ENCODE measurements at regions not wholly inside any gene's neighbourhood (a gene's known extent, or its start where the extent isn't known, plus 50 kb on each side); places are given as distances from the start of the nearest gene placed in this dataset.

- H3K27ac Mint-ChIP-seq, result no peak overlapping the region
- POLR2A ChIA-PET, result no interaction called here
Measured at GRCh38 chr5:159442206-159442850, 112.0 kb upstream of the IL12B start.

GRCh38 chr5:159444441-159445082, 114.3 kb upstream of the IL12B start:
- Mint-ChIP-seq H3K27ac (no peak overlapping the region), H3K27me3 (peaks cover 15% of the 10 kb centered on the region), H3K36me3 (ENCODE audit: low read depth) (no peaks in the 10 kb centered on the region), H3K4me3 (no peak overlapping the region), H3K4me1 (no peaks in the 10 kb centered on the region), H3K9me3 (ENCODE audit: low read depth) (no peaks in the 10 kb centered on the region)
- no peak for DNase-seq
- peak; percentile 58 for ATAC-seq
- intact Hi-C loops (cut with DNase I, micrococcal nuclease), result loop anchor here (1.0 to 10.0 kb wide), 6 partner anchors 70 to 950 kb away; partner anchors contain the start of gene ADRA1B (in 2 of the 2)
- ChIA-PET CTCF (interaction anchor here (1.0 to 2.1 kb wide), 9 partner anchors 12 to 578 kb away, joined by 3 to 12 read pairs (median 4); no protein-coding TSS in a partner anchor), POLR2A (interaction anchor here (0.7 kb wide), 1 partner anchor 17 kb away, joined by 3 read pairs; no protein-coding TSS in a partner anchor)

More at GRCh38 chr5:159442206-159442850, 112.0 kb upstream of the IL12B start:
- ATAC-seq, result no peak
- H3K4me1 Mint-ChIP-seq, result no peaks in the 10 kb centered on the region
- H3K36me3 Mint-ChIP-seq (ENCODE audit: low read depth), result no peaks in the 10 kb centered on the region
- intact Hi-C loops (cut with DNase I, micrococcal nuclease), result loop anchor here in 1 of 2 experiments (10.0 kb wide), 1 partner anchor 952 kb away; no protein-coding TSS in a partner anchor
- peaks cover 7% of the 10 kb centered on the region for H3K27me3 Mint-ChIP-seq
- no peak overlapping the region for H3K4me3 Mint-ChIP-seq
- no peaks in the 10 kb centered on the region for H3K9me3 Mint-ChIP-seq (ENCODE audit: low read depth)
- DNase-seq, result no peak
- CTCF ChIA-PET, result interaction anchor here (1.0 to 1.4 kb wide), 6 partner anchors 9 to 156 kb away, joined by 3 to 6 read pairs (median 3); no protein-coding TSS in a partner anchor

GRCh38 chr5:159447116-159447515, 116.8 kb upstream of the IL12B start:
- intact Hi-C loops (cut with DNase I, micrococcal nuclease), result loop anchor here in 1 of 2 experiments (10.0 kb wide), 1 partner anchor 948 kb away; no protein-coding TSS in a partner anchor
- Mint-ChIP-seq H3K27me3 (peaks cover 22% of the 10 kb centered on the region), H3K9me3 (ENCODE audit: low read depth) (no peaks in the 10 kb centered on the region), H3K4me3 (no peak overlapping the region), H3K27ac (no peak overlapping the region), H3K4me1 (peaks cover 2% of the 10 kb centered on the region), H3K36me3 (ENCODE audit: low read depth) (no peaks in the 10 kb centered on the region)
- ATAC-seq, result no peak
- POLR2A ChIA-PET, result no interaction called here
- CTCF ChIA-PET, result interaction anchor here (0.7 to 1.4 kb wide), 2 partner anchors 9 to 12 kb away, joined by 3 to 5 read pairs; no protein-coding TSS in a partner anchor
- DNase-seq, result no peak

- peaks cover 2% of the 10 kb centered on the region for H3K4me1 Mint-ChIP-seq
- no peaks in the 10 kb centered on the region for H3K36me3 Mint-ChIP-seq (ENCODE audit: low read depth)
- no peak for DNase-seq
- no peaks in the 10 kb centered on the region for H3K9me3 Mint-ChIP-seq (ENCODE audit: low read depth)
- CTCF ChIA-PET, result interaction anchor here (1.4 kb wide), 1 partner anchor 14 kb away, joined by 5 read pairs; no protein-coding TSS in a partner anchor
- ATAC-seq, result no peak
- no peak overlapping the region for H3K4me3 Mint-ChIP-seq
- POLR2A ChIA-PET, result no interaction called here
- intact Hi-C loops (cut with DNase I, micrococcal nuclease), result loop anchor here in 1 of 2 experiments (10.0 kb wide), 1 partner anchor 946 kb away; no protein-coding TSS in a partner anchor
- H3K27me3 Mint-ChIP-seq, result peaks cover 38% of the 10 kb centered on the region
- no peak overlapping the region for H3K27ac Mint-ChIP-seq
Measured at GRCh38 chr5:159448841-159449407, 118.6 kb upstream of the IL12B start.

- no peak overlapping the region for H3K27ac Mint-ChIP-seq
- intact Hi-C loops (cut with DNase I, micrococcal nuclease), result loop anchor here in 1 of 2 experiments (10.0 kb wide), 1 partner anchor 945 kb away; no protein-coding TSS in a partner anchor
- H3K4me3 Mint-ChIP-seq, result no peak overlapping the region
- H3K4me1 Mint-ChIP-seq, result peaks cover 2% of the 10 kb centered on the region
- ChIA-PET POLR2A (no interaction called here), CTCF (interaction anchor here (1.0 to 2.1 kb wide), 2 partner anchors 43 to 118 kb away, joined by 3 to 6 read pairs; no protein-coding TSS in a partner anchor)
- no peaks in the 10 kb centered on the region for H3K9me3 Mint-ChIP-seq (ENCODE audit: low read depth)
- no peak for ATAC-seq
- DNase-seq, result no peak
- no peaks in the 10 kb centered on the region for H3K36me3 Mint-ChIP-seq (ENCODE audit: low read depth)
- peaks cover 43% of the 10 kb centered on the region for H3K27me3 Mint-ChIP-seq
Measured at GRCh38 chr5:159449925-159450324, 119.6 kb upstream of the IL12B start.

GRCh38 chr5:159450417-159450816, 120.1 kb upstream of the IL12B start:
- POLR2A ChIA-PET, result no interaction called here

GRCh38 chr5:159451197-159452052, 121.1 kb upstream of the IL12B start:
- no peak for DNase-seq
- peaks cover 10% of the 10 kb centered on the region for H3K4me1 Mint-ChIP-seq
- peak; percentile 47 for ATAC-seq
- H3K4me3 Mint-ChIP-seq, result no peak overlapping the region
- no peak overlapping the region for H3K27ac Mint-ChIP-seq
- peaks cover 49% of the 10 kb centered on the region for H3K27me3 Mint-ChIP-seq
- ChIA-PET CTCF (interaction anchor here (0.5 to 2.1 kb wide), 9 partner anchors 10 to 573 kb away, joined by 3 to 6 read pairs (median 3); no protein-coding TSS in a partner anchor), POLR2A (no interaction called here)
- intact Hi-C loops (cut with DNase I, micrococcal nuclease), result no loop called here
- no peaks in the 10 kb centered on the region for H3K36me3 Mint-ChIP-seq (ENCODE audit: low read depth)
- H3K9me3 Mint-ChIP-seq (ENCODE audit: low read depth), result no peaks in the 10 kb centered on the region

More at GRCh38 chr5:159450417-159450816, 120.1 kb upstream of the IL12B start:
- ATAC-seq, result no peak
- DNase-seq, result no peak
- no peaks in the 10 kb centered on the region for H3K9me3 Mint-ChIP-seq (ENCODE audit: low read depth)
- peaks cover 44% of the 10 kb centered on the region for H3K27me3 Mint-ChIP-seq
- CTCF ChIA-PET, result interaction anchor here (1.0 to 2.1 kb wide), 4 partner anchors 9 to 120 kb away, joined by 3 to 6 read pairs (median 4); no protein-coding TSS in a partner anchor
- peaks cover 2% of the 10 kb centered on the region for H3K4me1 Mint-ChIP-seq
- no peak overlapping the region for H3K27ac Mint-ChIP-seq
- no peaks in the 10 kb centered on the region for H3K36me3 Mint-ChIP-seq (ENCODE audit: low read depth)
- no peak overlapping the region for H3K4me3 Mint-ChIP-seq
- intact Hi-C loops (cut with DNase I, micrococcal nuclease), result no loop called here

GRCh38 chr5:159452480-159453167, 122.3 kb upstream of the IL12B start:
- DNase-seq, result no peak
- intact Hi-C loops (cut with DNase I, micrococcal nuclease), result no loop called here
- Mint-ChIP-seq H3K27me3 (peaks cover 46% of the 10 kb centered on the region), H3K4me3 (no peak overlapping the region), H3K27ac (no peak overlapping the region), H3K4me1 (peaks cover 21% of the 10 kb centered on the region), H3K9me3 (ENCODE audit: low read depth) (no peaks in the 10 kb centered on the region), H3K36me3 (ENCODE audit: low read depth) (no peaks in the 10 kb centered on the region)
- ChIA-PET CTCF (interaction anchor here (0.8 to 1.2 kb wide), 4 partner anchors 13 to 296 kb away, joined by 3 to 4 read pairs (median 3); no protein-coding TSS in a partner anchor), POLR2A (no interaction called here)
- no peak for ATAC-seq

GRCh38 chr5:159453209-159453608, 122.9 kb upstream of the IL12B start:
- H3K4me3 Mint-ChIP-seq, result no peak overlapping the region
- intact Hi-C loops (cut with DNase I, micrococcal nuclease), result no loop called here
- H3K27me3 Mint-ChIP-seq, result peaks cover 46% of the 10 kb centered on the region

GRCh38 chr5:159456261-159456660, 126.0 kb upstream of the IL12B start:
- H3K27ac Mint-ChIP-seq, result no peak overlapping the region
- no peak overlapping the region for H3K4me3 Mint-ChIP-seq
- ATAC-seq (no peak), DNase-seq (no peak)
- peaks cover 40% of the 10 kb centered on the region for H3K27me3 Mint-ChIP-seq
- H3K36me3 Mint-ChIP-seq (ENCODE audit: low read depth), result no peaks in the 10 kb centered on the region
- CTCF ChIA-PET, result interaction anchor here (0.5 to 1.2 kb wide), 5 partner anchors 11 to 299 kb away, joined by 3 to 5 read pairs (median 3); no protein-coding TSS in a partner anchor
- POLR2A ChIA-PET, result no interaction called here
- intact Hi-C loops (cut with DNase I, micrococcal nuclease), result loop anchor here (1.0 to 5.0 kb wide), 14 partner anchors 61 to 1854 kb away; partner anchors contain the start of gene CLINT1 (in 1 of the 2)
- H3K4me1 Mint-ChIP-seq, result peaks cover 45% of the 10 kb centered on the region
- no peaks in the 10 kb centered on the region for H3K9me3 Mint-ChIP-seq (ENCODE audit: low read depth)

More at GRCh38 chr5:159453209-159453608, 122.9 kb upstream of the IL12B start:
- H3K36me3 Mint-ChIP-seq (ENCODE audit: low read depth), result no peaks in the 10 kb centered on the region
- ChIA-PET CTCF (interaction anchor here (0.8 to 1.0 kb wide), 2 partner anchors 245 to 296 kb away, joined by 3 to 4 read pairs; no protein-coding TSS in a partner anchor), POLR2A (no interaction called here)
- H3K4me1 Mint-ChIP-seq, result peaks cover 27% of the 10 kb centered on the region
- ATAC-seq (no peak), DNase-seq (no peak)
- H3K9me3 Mint-ChIP-seq (ENCODE audit: low read depth), result no peaks in the 10 kb centered on the region
- H3K27ac Mint-ChIP-seq, result no peak overlapping the region

All from activated CD4-positive, alpha-beta T cell treated with anti-CD3 and anti-CD28 coated beads for 36 hours (primary cell).